ENCODE measurements at regions not wholly inside any gene's neighbourhood (a gene's known extent, or its start where the extent isn't known, plus 50 kb on each side); places are given as distances from the start of the nearest gene placed in this dataset.

GRCh38 chr10:47160967-47161366 is 139.0 kb upstream of the GDF10 start:
- Histone ChIP-seq H3K23ac (ENCODE audit: low read length) (no peak overlapping the region), H3K18ac (ENCODE audit: low read length) (no peak overlapping the region), H2BK120ac (ENCODE audit: low read depth, low read length) (no peak overlapping the region), H2AK5ac (ENCODE audit: low read length) (no peak overlapping the region), H4K5ac (ENCODE audit: low read length) (no peak overlapping the region), H2BK15ac (replicated peaks; ENCODE audit: low read depth) (no peak overlapping the region), H3K4me2 (ENCODE audit: low read length) (no peak overlapping the region), H2BK5ac (ENCODE audit: low read length) (no peak overlapping the region), H3K56ac (ENCODE audit: low read length) (no peak overlapping the region), H3K27me3 (ENCODE audit: insufficient read depth, low read length, poor library complexity) (no peaks in the 10 kb centered on the region), H3K4me1 (ENCODE audit: control insufficient read depth, low read depth, low read length) (no peaks in the 10 kb centered on the region), H3K4me3 (ENCODE audit: low read length) (no peak overlapping the region), H3K4ac (ENCODE audit: low read depth, low read length) (no peak overlapping the region), H3K27ac (ENCODE audit: low read depth, low read length) (no peak overlapping the region), H3K36me3 (ENCODE audit: control insufficient read depth, insufficient read depth, low read length) (no peaks in the 10 kb centered on the region), H3K79me1 (ENCODE audit: low read length) (no peaks in the 10 kb centered on the region), H4K8ac (ENCODE audit: low read depth, low read length) (no peak overlapping the region), H3K9ac (ENCODE audit: low read length) (no peak overlapping the region), H3K79me2 (ENCODE audit: control insufficient read depth, insufficient read depth, low read length) (no peaks in the 10 kb centered on the region)
- no CpG with 5 or more reads among the region's 4 CpGs for WGBS (ENCODE audit: extremely low coverage, insufficient coverage, low lambda C conversion rate)
- no peak for DNase-seq

DNA sequence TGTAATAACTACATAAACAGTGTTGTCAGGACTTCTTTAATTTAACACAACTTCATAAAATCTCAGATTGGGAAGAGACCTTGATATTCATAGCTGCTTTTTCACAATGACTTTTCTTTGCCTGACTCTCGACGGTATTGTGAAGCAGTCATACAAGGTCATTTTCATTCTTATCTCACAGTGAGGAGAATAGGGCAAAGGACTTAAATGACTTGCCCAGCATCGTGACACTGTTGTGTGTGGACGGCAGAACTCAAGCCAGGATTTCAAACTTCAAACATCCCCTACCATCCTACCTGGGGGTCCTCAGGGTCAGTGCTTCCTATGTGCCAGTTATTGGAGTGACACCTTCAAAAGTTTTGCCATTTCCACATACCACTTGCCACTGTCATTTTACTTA is 138.5 kb upstream of the GDF10 start:
- Histone ChIP-seq H3K4me1 (ENCODE audit: control insufficient read depth, low read depth, low read length) (no peaks in the 10 kb centered on the region), H3K18ac (ENCODE audit: low read length) (no peak overlapping the region), H4K8ac (ENCODE audit: low read depth, low read length) (no peak overlapping the region), H2BK120ac (ENCODE audit: low read depth, low read length) (no peak overlapping the region), H2AK5ac (ENCODE audit: low read length) (no peak overlapping the region), H3K4me3 (ENCODE audit: low read length) (no peak overlapping the region), H3K79me1 (ENCODE audit: low read length) (no peaks in the 10 kb centered on the region), H3K27me3 (ENCODE audit: insufficient read depth, low read length, poor library complexity) (no peaks in the 10 kb centered on the region), H3K36me3 (ENCODE audit: control insufficient read depth, insufficient read depth, low read length) (no peaks in the 10 kb centered on the region), H3K4ac (ENCODE audit: low read depth, low read length) (no peak overlapping the region), H3K23ac (ENCODE audit: low read length) (no peak overlapping the region), H3K4me2 (ENCODE audit: low read length) (no peak overlapping the region), H2BK5ac (ENCODE audit: low read length) (no peak overlapping the region), H3K79me2 (ENCODE audit: control insufficient read depth, insufficient read depth, low read length) (no peaks in the 10 kb centered on the region), H3K9ac (ENCODE audit: low read length) (no peak overlapping the region), H4K5ac (ENCODE audit: low read length) (no peak overlapping the region), H3K56ac (ENCODE audit: low read length) (no peak overlapping the region), H3K27ac (ENCODE audit: low read depth, low read length) (no peak overlapping the region), H2BK15ac (replicated peaks; ENCODE audit: low read depth) (no peak overlapping the region)
- no CpG with 5 or more reads among the region's 4 CpGs for WGBS (ENCODE audit: extremely low coverage, insufficient coverage, low lambda C conversion rate)
- DNase-seq: no peak

DNA sequence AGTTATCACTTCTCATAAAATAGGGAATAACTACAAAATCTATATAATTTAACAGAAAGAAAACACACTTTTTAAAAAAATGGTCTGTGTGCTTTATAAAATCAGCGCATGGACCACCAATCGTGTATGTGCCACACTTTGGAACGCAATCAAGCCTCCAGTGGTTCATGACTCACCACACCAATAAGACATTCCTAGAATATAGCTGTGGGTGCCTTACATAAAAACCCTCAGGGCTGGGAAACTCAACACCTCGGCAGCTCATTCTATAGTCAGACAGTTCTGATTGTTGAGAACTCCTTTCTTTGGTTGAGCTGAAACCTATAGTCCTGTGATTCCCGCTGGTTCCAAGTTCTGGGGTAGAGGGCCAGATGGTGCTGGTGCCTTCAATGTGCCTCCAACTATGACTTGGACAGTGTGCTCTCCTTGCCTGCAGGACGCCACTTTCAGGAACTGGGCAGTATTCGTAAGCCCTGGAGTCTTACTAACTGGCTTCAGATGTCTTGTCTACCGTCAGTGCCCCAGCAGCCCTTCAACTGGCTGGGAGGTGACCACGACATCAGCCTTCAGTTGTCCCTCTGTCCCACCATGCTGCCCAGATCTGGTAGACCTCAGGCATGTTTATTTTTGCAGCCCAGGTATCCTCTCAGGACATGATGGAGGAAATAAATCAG is 135.7 kb upstream of the GDF10 start:
- no peaks in the 10 kb centered on the region for H3K36me3 ChIP-seq (ENCODE audit: control insufficient read depth, insufficient read depth, low read length)
- H3K79me1 ChIP-seq (ENCODE audit: low read length): no peaks in the 10 kb centered on the region
- H2BK120ac ChIP-seq (ENCODE audit: low read depth, low read length): no peak overlapping the region
- no peak overlapping the region for H4K5ac ChIP-seq (ENCODE audit: low read length)
- no peak overlapping the region for H2BK15ac ChIP-seq (replicated peaks; ENCODE audit: low read depth)
- H3K56ac ChIP-seq (ENCODE audit: low read length): no peak overlapping the region
- WGBS (ENCODE audit: extremely low coverage, insufficient coverage, low lambda C conversion rate): no CpG with 5 or more reads among the region's 9 CpGs
- H3K4me1 ChIP-seq (ENCODE audit: control insufficient read depth, low read depth, low read length): no peaks in the 10 kb centered on the region
- no peak for DNase-seq
- no peak overlapping the region for H3K4ac ChIP-seq (ENCODE audit: low read depth, low read length)
- H3K4me2 ChIP-seq (ENCODE audit: low read length): no peak overlapping the region
- H2BK5ac ChIP-seq (ENCODE audit: low read length): no peak overlapping the region
- H4K8ac ChIP-seq (ENCODE audit: low read depth, low read length): no peak overlapping the region
- H2AK5ac ChIP-seq (ENCODE audit: low read length): no peak overlapping the region
- H3K27me3 ChIP-seq (ENCODE audit: insufficient read depth, low read length, poor library complexity): no peaks in the 10 kb centered on the region
- H3K18ac ChIP-seq (ENCODE audit: low read length): no peak overlapping the region
- H3K79me2 ChIP-seq (ENCODE audit: control insufficient read depth, insufficient read depth, low read length): no peaks in the 10 kb centered on the region
- no peak overlapping the region for H3K27ac ChIP-seq (ENCODE audit: low read depth, low read length)
- H3K9ac ChIP-seq (ENCODE audit: low read length): no peak overlapping the region
- H3K4me3 ChIP-seq (ENCODE audit: low read length): no peak overlapping the region
- H3K23ac ChIP-seq (ENCODE audit: low read length): no peak overlapping the region

DNA sequence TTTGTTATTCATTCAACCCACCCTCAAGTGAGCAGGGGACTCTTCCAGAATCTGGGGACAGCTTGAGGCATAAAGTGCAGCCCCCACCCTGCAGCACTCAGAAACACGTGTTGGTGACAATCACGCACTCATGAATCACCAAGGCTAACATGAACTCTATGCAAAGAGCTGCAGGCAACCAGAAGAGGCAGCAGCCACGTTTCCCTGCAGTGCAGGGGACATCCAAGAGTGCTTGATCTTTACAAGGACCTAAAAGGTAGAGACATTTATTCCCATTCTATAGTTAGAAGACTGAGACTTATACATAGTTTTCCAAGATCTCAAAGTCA is 135.2 kb upstream of the GDF10 start:
- no peak overlapping the region for H3K27ac ChIP-seq (ENCODE audit: low read depth, low read length)

DNA sequence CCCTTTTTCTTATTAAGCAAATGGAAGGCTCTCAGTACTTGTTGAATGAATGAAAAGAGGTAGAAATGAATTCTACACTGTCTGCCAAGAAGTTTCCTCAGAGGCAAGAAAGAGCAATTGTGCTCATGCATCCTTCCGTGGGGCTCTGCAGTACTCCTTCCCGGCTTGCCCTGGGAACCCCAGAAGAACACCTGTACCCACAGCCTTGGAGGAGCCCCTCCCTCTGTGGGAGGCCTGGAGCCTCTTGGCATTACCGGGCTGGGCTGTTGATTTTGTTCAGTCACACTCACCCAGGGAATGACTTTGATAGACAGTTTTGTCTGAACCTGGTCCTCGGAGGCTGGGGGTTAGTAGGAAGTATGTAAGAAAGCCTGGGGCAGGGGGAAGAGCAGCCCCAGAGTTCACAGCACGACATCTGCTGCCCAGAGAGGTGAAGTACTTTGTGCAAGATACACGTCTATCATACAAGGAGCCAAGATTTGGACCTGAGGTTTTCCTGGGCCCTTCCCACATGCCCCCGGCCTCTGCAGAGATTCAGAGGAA is 134.8 kb upstream of the GDF10 start:
- no peak for DNase-seq
- no CpG with 5 or more reads among the region's 7 CpGs for WGBS (ENCODE audit: extremely low coverage, insufficient coverage, low lambda C conversion rate)
- Histone ChIP-seq H3K4ac (ENCODE audit: low read depth, low read length) (no peak overlapping the region), H3K23ac (ENCODE audit: low read length) (no peak overlapping the region), H3K56ac (ENCODE audit: low read length) (no peak overlapping the region), H3K9ac (ENCODE audit: low read length) (no peak overlapping the region), H4K8ac (ENCODE audit: low read depth, low read length) (no peak overlapping the region), H3K27me3 (ENCODE audit: insufficient read depth, low read length, poor library complexity) (no peaks in the 10 kb centered on the region), H3K4me1 (ENCODE audit: control insufficient read depth, low read depth, low read length) (no peaks in the 10 kb centered on the region), H3K18ac (ENCODE audit: low read length) (no peak overlapping the region), H3K4me2 (ENCODE audit: low read length) (no peak overlapping the region), H2AK5ac (ENCODE audit: low read length) (no peak overlapping the region), H3K79me2 (ENCODE audit: control insufficient read depth, insufficient read depth, low read length) (no peaks in the 10 kb centered on the region), H3K79me1 (ENCODE audit: low read length) (no peaks in the 10 kb centered on the region), H3K4me3 (ENCODE audit: low read length) (no peak overlapping the region), H4K5ac (ENCODE audit: low read length) (no peak overlapping the region), H3K27ac (ENCODE audit: low read depth, low read length) (no peak overlapping the region), H2BK15ac (replicated peaks; ENCODE audit: low read depth) (no peak overlapping the region), H3K36me3 (ENCODE audit: control insufficient read depth, insufficient read depth, low read length) (no peaks in the 10 kb centered on the region), H2BK120ac (ENCODE audit: low read depth, low read length) (no peak overlapping the region), H2BK5ac (ENCODE audit: low read length) (no peak overlapping the region)

More for the DNA sequence above, 135.2 kb upstream of the GDF10 start:
- Histone ChIP-seq H2BK15ac (replicated peaks; ENCODE audit: low read depth) (no peak overlapping the region), H4K5ac (ENCODE audit: low read length) (no peak overlapping the region), H3K79me1 (ENCODE audit: low read length) (no peaks in the 10 kb centered on the region), H3K4me2 (ENCODE audit: low read length) (no peak overlapping the region), H3K79me2 (ENCODE audit: control insufficient read depth, insufficient read depth, low read length) (no peaks in the 10 kb centered on the region), H3K9ac (ENCODE audit: low read length) (no peak overlapping the region), H4K8ac (ENCODE audit: low read depth, low read length) (no peak overlapping the region), H3K4me1 (ENCODE audit: control insufficient read depth, low read depth, low read length) (no peaks in the 10 kb centered on the region), H3K23ac (ENCODE audit: low read length) (no peak overlapping the region), H3K27me3 (ENCODE audit: insufficient read depth, low read length, poor library complexity) (no peaks in the 10 kb centered on the region), H3K18ac (ENCODE audit: low read length) (no peak overlapping the region), H2AK5ac (ENCODE audit: low read length) (no peak overlapping the region), H2BK5ac (ENCODE audit: low read length) (no peak overlapping the region), H3K4me3 (ENCODE audit: low read length) (no peak overlapping the region), H2BK120ac (ENCODE audit: low read depth, low read length) (no peak overlapping the region), H3K36me3 (ENCODE audit: control insufficient read depth, insufficient read depth, low read length) (no peaks in the 10 kb centered on the region), H3K4ac (ENCODE audit: low read depth, low read length) (no peak overlapping the region), H3K56ac (ENCODE audit: low read length) (no peak overlapping the region)
- DNase-seq: no peak
- no CpG with 5 or more reads among the region's 3 CpGs for WGBS (ENCODE audit: extremely low coverage, insufficient coverage, low lambda C conversion rate)
